ENCODE measurements at regions not wholly inside any gene's neighbourhood (a gene's known extent, or its start where the extent isn't known, plus 50 kb on each side); places are given as distances from the start of the nearest gene placed in this dataset.

- H2AFZ ChIP-seq (ENCODE audit: low read length) = no peak overlapping the region
- no peaks in the 10 kb centered on the region for H4K20me1 ChIP-seq (replicated peaks in 1 of 2; ENCODE audit: control insufficient read depth in 1 of 2, insufficient read depth in 2 of 2, low read length in 2 of 2)
- H3K9ac ChIP-seq (replicated peaks in 1 of 4; ENCODE audit: extremely low read depth in 1 of 4, low read depth in 3 of 4, low read length in 3 of 4) = peak overlapping the region in 1 of 4 experiments; percentile 8; a peak in 1 of 7 replicates
- no peaks in the 10 kb centered on the region for H3K36me3 ChIP-seq (ENCODE audit: control insufficient read depth in 2 of 4, insufficient read depth in 4 of 4, low read length in 3 of 4)
- H3K56ac ChIP-seq (replicated peaks; ENCODE audit: insufficient read length, low read depth, low read length) = no peak overlapping the region
- FAIRE-seq (no peak), DNase-seq (ENCODE audit: low read depth in 1 of 2, low spot score in 2 of 2) (no peak)
- CTCF ChIA-PET (ENCODE audit: partially characterized antibody) = no interaction called here
- no peaks in the 10 kb centered on the region for H3K79me2 ChIP-seq (ENCODE audit: control insufficient read depth in 1 of 2, insufficient read depth in 2 of 2, low read length in 2 of 2)
- POLR2A ChIA-PET (ENCODE audit: partially characterized antibody) = no interaction called here
- H2BK15ac ChIP-seq (ENCODE audit: low read length) = no peak overlapping the region
- no peak overlapping the region for H2BK5ac ChIP-seq (ENCODE audit: low read depth, low read length)
- no peak overlapping the region for H3K27ac ChIP-seq (ENCODE audit: low read depth, low read length)
- no peak overlapping the region for H3K4ac ChIP-seq (replicated peaks; ENCODE audit: insufficient read length, low read depth, low read length)
- no peak overlapping the region for H3K14ac ChIP-seq (ENCODE audit: insufficient read length)
- H2BK20ac ChIP-seq (ENCODE audit: low read length) = no peak overlapping the region
- no peak overlapping the region for H4K8ac ChIP-seq (ENCODE audit: extremely low read depth, insufficient read depth, low read length)
- 79% methylated on average over 3 of the region's 3 CpGs; no CpG with 5 or more reads in 1 of the 2 experiments for WGBS, 2 experiments (ENCODE audit: extremely low coverage in 1 of 2, insufficient coverage in 1 of 2, insufficient read length in 1 of 2, insufficient replicate concordance in 2 of 2, low coverage in 1 of 2, low lambda C conversion rate in 2 of 2, missing lambda C conversion rate in 1 of 2)
- no peak overlapping the region for H3K4me3 ChIP-seq (ENCODE audit: extremely low read depth in 1 of 4, insufficient read depth in 2 of 4, low read depth in 3 of 4, low read length in 4 of 4)
- H3K23ac ChIP-seq (ENCODE audit: insufficient read length) = no peak overlapping the region
- no peak overlapping the region for H3K4me2 ChIP-seq (ENCODE audit: insufficient read depth in 1 of 2, low read depth in 2 of 2, low read length in 2 of 2)
- no peaks in the 10 kb centered on the region for H3K23me2 ChIP-seq (ENCODE audit: low read depth, low read length)
- H3K27me3 ChIP-seq (replicated peaks in 1 of 4; ENCODE audit: control insufficient read depth in 3 of 4, extremely low read depth in 1 of 4, insufficient read depth in 3 of 4, low read length in 3 of 4) = no peaks in the 10 kb centered on the region
- H3K9me3 ChIP-seq (ENCODE audit: insufficient read depth in 2 of 2, low read depth in 1 of 2, low read length in 1 of 2) = no peaks in the 10 kb centered on the region
- no peak overlapping the region for H2AK5ac ChIP-seq (ENCODE audit: low read depth, low read length)
- H2BK120ac ChIP-seq (replicated peaks; ENCODE audit: low read depth, low read length) = no peak overlapping the region
- H4K5ac ChIP-seq (ENCODE audit: insufficient read length, low read depth, low read length) = no peak overlapping the region
- H4K91ac ChIP-seq (replicated peaks; ENCODE audit: insufficient read length, low read length) = no peak overlapping the region
- H3K79me1 ChIP-seq (ENCODE audit: low read depth, low read length) = no peaks in the 10 kb centered on the region
- H3K4me1 ChIP-seq (replicated peaks in 1 of 4; ENCODE audit: control insufficient read depth in 3 of 4, insufficient read depth in 4 of 4, low read length in 3 of 4) = no peaks in the 10 kb centered on the region
- H3K18ac ChIP-seq (ENCODE audit: extremely low read depth, low read length) = no peak overlapping the region
- no peak overlapping the region for H2BK12ac ChIP-seq (ENCODE audit: low read depth, low read length)
- TF ChIP-seq SIRT6 (IDR thresholded peaks at IDR 0.05; ENCODE audit: low read length) (no peak), CEBPB (IDR thresholded peaks at IDR 0.05; ENCODE audit: low read depth, low read length) (no peak), FOSL1 (IDR thresholded peaks at IDR 0.05; ENCODE audit: insufficient read depth, low read depth, low read length) (no peak), RNF2 (IDR thresholded peaks at IDR 0.05; ENCODE audit: borderline replicate concordance, low read depth, low read length, missing control alignments, poor library complexity, severe bottlenecking) (no peak), JUN (IDR thresholded peaks at IDR 0.05; ENCODE audit: low read depth, low read length) (no peak), SP2 (IDR thresholded peaks at IDR 0.05; ENCODE audit: low read length) (no peak), RXRA (IDR thresholded peaks at IDR 0.05; ENCODE audit: insufficient read depth, low read depth, low read length) (no peak), CHD2 (IDR thresholded peaks at IDR 0.05; ENCODE audit: low read length) (no peak), HDAC2 (IDR thresholded peaks at IDR 0.05; ENCODE audit: borderline replicate concordance in 1 of 2, low read depth in 2 of 2, low read length in 2 of 2) (no peak), E2F6 (IDR thresholded peaks at IDR 0.05) (no peak), EGR1 (IDR thresholded peaks at IDR 0.05; ENCODE audit: borderline replicate concordance, low read depth, low read length) (no peak), GTF2F1 (IDR thresholded peaks at IDR 0.05; ENCODE audit: borderline replicate concordance, low read depth, low read length) (no peak), ZNF274 (IDR thresholded peaks at IDR 0.05; ENCODE audit: borderline replicate concordance, extremely low read depth, low read length) (no peak), JUND (IDR thresholded peaks at IDR 0.05; ENCODE audit: low read length) (no peak), MAFK (IDR thresholded peaks at IDR 0.05; ENCODE audit: low read depth, low read length) (no peak)
Observed at GRCh38 chr4:162347842-162348213, 184.0 kb upstream of the FSTL5 start.

All from H1 (cell line).